ENCODE measurements at regions not wholly inside any gene's neighbourhood (a gene's known extent, or its start where the extent isn't known, plus 50 kb on each side); places are given as distances from the start of the nearest gene placed in this dataset.

GRCh38 chr4:156643826-156644225 lies 327.8 kb downstream of the PDGFC start:
- FAIRE-seq: peak; percentile 98

- FAIRE-seq: no peak
These were observed 329.4 kb downstream of the PDGFC start for GRCh38 chr4:156642161-156642560.

GRCh38 chr4:156638925-156639605 lies 332.5 kb downstream of the PDGFC start:
- FAIRE-seq: no peak

- no peak for FAIRE-seq
These were observed 333.3 kb downstream of the PDGFC start for GRCh38 chr4:156638334-156638733.

GRCh38 chr4:156636381-156636780 lies 335.2 kb downstream of the PDGFC start:
- FAIRE-seq: no peak

GRCh38 chr4:156635051-156635450 lies 336.5 kb downstream of the PDGFC start:
- FAIRE-seq: peak; percentile 98

GRCh38 chr4:156634612-156635011 lies 337.0 kb downstream of the PDGFC start:
- FAIRE-seq: no peak

- no peak for FAIRE-seq
These were observed 337.8 kb downstream of the PDGFC start for GRCh38 chr4:156633847-156634246.

GRCh38 chr4:156628858-156629257 lies 342.7 kb downstream of the PDGFC start:
- no peak for FAIRE-seq

GRCh38 chr4:156623376-156623775 lies 348.2 kb downstream of the PDGFC start:
- no peak for FAIRE-seq

- no peak for FAIRE-seq
These were observed 350.8 kb downstream of the PDGFC start for GRCh38 chr4:156620786-156621185.

- no peak for FAIRE-seq
These were observed 352.3 kb downstream of the PDGFC start for GRCh38 chr4:156619154-156619934.

GRCh38 chr4:156615066-156615531 lies 356.5 kb downstream of the PDGFC start:
- peak; percentile 92 for FAIRE-seq

- FAIRE-seq: no peak
These were observed 357.1 kb downstream of the PDGFC start for GRCh38 chr4:156614536-156614935.

GRCh38 chr4:156609421-156609820 lies 362.2 kb downstream of the PDGFC start:
- no peak for FAIRE-seq

- FAIRE-seq: no peak
These were observed 362.9 kb downstream of the PDGFC start for GRCh38 chr4:156608651-156609050.

GRCh38 chr4:156607478-156607857 lies 364.1 kb downstream of the PDGFC start:
- FAIRE-seq: no peak

GRCh38 chr4:156606554-156607477 lies 364.8 kb downstream of the PDGFC start:
- no peak for FAIRE-seq

- FAIRE-seq: peak; percentile 83
These were observed 373.4 kb downstream of the PDGFC start for GRCh38 chr4:156598138-156598681.

- FAIRE-seq: no peak
These were observed 374.8 kb downstream of the PDGFC start for GRCh38 chr4:156596706-156597329.

GRCh38 chr4:156596026-156596425 lies 375.6 kb downstream of the PDGFC start:
- FAIRE-seq: no peak

GRCh38 chr4:156595041-156595440 lies 376.6 kb downstream of the PDGFC start:
- FAIRE-seq: no peak

Measured in endometrium (tissue), 2 donors.